GM18520 (cell line): ENCODE measurements at regions not wholly inside any gene's neighbourhood (a gene's known extent, or its start where the extent isn't known, plus 50 kb on each side); places are given as distances from the start of the nearest gene placed in this dataset.
"Not testable (repeated sequence)": the region's sequence is repeated elsewhere in the genome, so short reads cannot be mapped to it uniquely, and the experiment has no call there.

Experiments used
- ATAC-seq: cut with Tn5 transposase; IDR thresholded peaks from one replicate; pipeline ENCODE4 v1.9.1; 2021; ENCODE audit not compliant: unreplicated experiment

GRCh38 chr18:78789850-78790249 lies 189.8 kb upstream of the SALL3 start:
- no peak for ATAC-seq

DNA sequence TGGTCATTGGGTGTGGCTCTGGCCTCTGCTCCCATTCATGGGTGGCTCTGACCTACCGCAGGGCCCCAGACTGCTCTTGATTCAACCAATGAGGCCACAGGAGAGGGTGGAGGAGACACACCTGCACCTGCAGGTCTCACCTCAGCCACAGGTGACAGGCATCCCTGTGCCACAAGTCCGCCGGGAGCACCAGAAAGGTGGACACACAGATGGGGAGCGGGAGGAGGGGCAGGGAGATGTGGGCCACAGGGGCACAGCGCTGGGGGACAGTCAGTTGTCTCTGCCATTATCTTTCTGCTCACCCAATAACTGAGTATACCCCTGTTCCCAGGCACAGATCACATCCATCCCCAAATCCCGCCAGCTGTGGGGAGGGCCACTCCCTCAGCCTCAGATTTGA lies 189.1 kb upstream of the SALL3 start:
- no peak for ATAC-seq

DNA sequence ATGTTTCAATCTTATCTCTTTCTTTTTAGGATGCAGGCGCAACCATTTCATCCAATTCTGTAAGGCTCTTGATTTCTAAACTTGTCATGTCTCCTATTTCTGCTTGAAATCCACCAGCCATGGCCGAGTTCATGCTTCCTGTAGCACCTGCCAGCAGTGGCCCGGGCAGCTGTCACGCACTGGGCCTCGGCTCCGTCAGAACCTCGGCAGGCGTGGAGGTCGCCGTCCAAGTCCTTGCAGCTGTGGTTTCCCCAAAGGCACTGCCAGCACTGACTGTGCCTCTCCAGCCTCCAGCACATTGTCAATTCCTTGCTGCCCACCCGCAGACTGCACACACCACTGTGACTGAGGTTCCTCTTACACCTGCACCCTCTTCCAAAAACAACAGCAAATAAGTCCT lies 188.7 kb upstream of the SALL3 start:
- no peak for ATAC-seq

GRCh38 chr18:78792094-78792493 lies 187.5 kb upstream of the SALL3 start:
- no peak for ATAC-seq

- ATAC-seq, result no peak
Observed at GRCh38 chr18:78792736-78793135, 186.9 kb upstream of the SALL3 start.

GRCh38 chr18:78793313-78794070 lies 186.1 kb upstream of the SALL3 start:
- ATAC-seq, result no peak

GRCh38 chr18:78794071-78794430 lies 185.6 kb upstream of the SALL3 start:
- no peak for ATAC-seq

GRCh38 chr18:78796693-78797455 lies 182.7 kb upstream of the SALL3 start:
- ATAC-seq, result no peak

DNA sequence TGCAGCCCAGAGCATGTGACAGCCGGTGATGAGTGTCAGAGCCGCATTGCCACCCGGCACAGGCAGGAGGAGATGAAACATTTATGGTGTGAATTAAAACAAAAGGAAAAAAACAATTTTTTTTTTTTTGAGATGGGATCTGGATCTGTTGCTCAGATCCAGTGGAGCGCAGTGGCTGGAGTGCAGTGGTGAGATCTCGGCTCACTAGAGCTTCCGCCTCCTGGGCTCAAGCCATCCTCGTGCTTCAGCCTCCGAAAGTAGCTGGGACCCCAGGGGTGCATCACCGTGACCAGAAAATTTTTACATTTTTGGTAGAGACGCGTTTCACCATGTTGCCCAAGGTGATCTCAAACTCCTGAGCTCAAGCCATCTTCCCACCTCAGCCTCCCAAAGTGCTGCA lies 182.1 kb upstream of the SALL3 start:
- no peak for ATAC-seq

GRCh38 chr18:78798402-78799175 lies 181.0 kb upstream of the SALL3 start:
- no peak for ATAC-seq

DNA sequence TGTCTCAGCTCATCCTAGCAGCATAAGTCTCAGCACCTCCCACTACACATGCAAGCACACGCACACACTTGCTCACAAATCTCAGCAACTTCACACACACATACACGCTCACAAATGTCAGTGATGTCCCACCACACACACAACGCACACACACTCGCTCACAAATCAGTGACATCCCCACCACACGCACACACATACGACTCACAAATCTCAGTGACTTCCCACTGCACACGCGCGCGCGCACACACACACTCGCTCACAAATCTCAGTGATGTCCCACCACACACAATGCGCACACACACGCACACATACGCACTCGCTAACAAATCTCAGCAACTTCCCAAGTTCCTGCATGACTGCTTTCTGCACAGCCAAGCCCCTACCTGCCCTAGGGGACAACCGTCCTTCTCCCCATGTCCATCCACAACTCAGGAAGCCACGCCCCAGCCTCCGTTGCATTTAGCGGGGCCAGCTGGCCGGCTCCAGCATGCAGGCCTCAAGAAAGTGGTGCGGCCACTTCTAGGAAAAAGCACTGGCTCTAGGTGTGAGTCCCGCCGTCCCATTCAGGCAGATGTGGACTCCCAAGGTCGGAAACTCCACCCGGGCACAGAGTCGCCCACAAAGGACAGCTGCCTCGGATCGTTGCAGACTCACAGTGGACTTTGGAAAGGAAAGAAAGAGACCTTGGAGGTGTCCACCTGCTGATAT lies 180.1 kb upstream of the SALL3 start:
- ATAC-seq, result no peak

GRCh38 chr18:78800102-78800851 lies 179.3 kb upstream of the SALL3 start:
- not testable (repeated sequence) for ATAC-seq

DNA sequence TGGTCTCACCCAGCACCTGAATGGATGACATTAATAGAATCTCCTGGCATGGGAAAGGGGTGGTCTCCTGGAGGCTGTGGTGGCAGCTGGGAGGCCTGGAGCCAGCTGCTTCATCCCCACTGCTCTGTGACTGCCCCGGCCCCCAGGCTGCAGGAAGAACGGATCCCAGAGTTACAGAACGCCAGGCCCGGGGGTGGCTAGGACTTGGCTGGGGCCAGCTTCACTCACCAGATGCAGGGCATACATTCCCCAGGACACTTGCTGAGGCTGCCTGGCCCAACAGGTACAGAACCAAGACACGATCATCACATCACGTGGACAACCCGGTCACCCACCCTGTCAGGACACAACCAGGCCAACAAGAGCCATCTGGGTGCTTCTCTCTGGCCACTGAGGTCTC lies 178.6 kb upstream of the SALL3 start:
- no peak for ATAC-seq

DNA sequence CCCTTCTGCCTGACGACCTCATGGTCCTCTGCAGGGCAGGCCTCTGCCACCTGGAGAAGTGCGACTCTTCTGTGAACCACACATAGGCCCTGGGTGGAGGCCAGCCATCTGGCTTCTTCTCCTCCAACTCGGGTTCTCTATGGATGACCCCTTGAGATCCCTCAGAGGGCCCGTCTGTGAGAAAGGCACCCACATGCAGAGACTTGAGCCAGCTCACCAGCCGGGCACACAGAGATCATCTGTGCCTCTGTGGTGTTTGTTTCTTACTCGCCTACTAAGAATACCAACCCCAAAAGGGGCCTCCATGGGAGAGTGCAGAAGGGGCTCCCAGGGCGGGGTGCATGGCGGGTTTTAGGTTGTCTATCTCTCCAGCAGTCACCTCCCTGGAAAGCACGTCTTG lies 176.5 kb upstream of the SALL3 start:
- ATAC-seq, result no peak

DNA sequence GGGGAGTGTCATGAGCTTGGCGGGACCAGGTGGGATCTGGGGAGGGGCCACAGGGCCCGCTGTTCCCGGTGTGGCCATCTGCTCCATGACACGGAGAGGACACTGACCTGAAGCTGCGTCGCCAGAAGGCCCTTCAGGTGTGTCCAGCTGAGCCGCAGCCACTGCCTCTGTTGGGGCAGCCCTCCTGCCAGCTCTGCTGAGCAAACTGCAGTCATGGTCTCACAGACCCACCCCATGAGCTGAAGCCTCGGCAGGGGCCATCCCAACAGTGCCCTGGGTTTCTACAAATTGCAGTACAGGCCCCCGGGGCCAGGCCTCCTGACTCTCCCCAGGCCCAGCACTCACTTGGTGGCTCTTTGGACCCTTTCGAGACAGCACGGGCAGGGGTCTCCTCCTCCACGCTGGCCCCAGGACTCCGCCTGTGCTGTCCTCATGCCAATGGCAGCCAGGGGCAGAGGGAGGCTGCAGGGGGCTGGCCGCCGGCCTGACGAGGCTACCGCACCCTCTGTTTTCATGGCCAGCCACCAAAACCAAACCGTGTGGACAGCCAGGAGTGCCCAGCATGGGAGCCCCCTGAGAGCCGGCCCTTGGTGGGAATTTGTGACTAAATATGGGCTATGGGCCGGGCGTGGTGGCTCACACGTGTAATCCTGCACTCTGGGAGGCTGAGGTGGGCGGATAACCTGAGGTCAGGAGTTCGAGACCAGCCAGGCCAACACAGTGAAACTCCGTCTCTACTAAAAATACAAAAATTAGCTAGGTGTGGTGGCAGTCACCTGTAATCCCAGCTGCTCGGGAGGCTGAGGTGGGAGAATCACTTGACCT lies 175.2 kb upstream of the SALL3 start:
- ATAC-seq, result no peak

DNA sequence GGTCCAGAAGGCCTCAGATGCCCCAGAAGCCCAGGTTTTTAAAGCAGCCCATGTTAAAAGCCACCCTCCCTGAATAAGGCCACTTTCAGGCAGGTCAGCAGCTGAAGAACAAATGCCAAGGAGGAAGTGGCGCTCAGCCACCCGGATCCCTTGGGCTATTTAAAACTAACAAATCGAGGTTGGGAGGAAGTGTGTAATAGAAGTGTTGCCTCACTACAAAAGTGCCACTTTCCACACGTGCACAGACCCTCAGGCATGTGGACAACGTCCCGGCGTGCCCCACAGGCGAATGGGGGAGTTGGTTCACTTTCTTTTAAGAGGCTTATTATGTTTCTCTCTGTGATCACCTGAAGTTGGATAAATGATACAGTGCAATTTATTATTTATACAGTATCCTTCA lies 173.8 kb upstream of the SALL3 start:
- ATAC-seq, result no peak

GRCh38 chr18:78807668-78808067 lies 171.9 kb upstream of the SALL3 start:
- ATAC-seq, result no peak

GRCh38 chr18:78809845-78810244 lies 169.8 kb upstream of the SALL3 start:
- no peak for ATAC-seq

DNA sequence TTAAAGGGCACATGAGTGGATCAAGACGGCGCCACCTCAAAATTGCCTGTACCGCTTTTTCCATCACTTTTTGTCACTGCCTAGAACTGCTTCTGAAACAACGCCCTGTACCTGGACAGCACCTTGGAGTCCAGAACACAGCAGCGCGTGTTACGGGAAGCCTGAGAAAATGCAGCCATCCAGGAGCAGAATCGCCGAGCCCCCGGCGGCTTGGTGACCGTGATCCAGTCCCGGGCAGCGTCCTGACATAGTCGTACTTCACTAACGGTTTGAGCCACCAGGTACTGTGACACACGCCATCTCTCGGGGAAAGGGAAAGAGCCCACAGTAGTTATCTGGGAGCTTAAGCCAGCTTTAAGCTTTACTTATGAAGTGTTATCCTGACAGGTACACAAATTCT lies 168.9 kb upstream of the SALL3 start:
- ATAC-seq, result no peak

DNA sequence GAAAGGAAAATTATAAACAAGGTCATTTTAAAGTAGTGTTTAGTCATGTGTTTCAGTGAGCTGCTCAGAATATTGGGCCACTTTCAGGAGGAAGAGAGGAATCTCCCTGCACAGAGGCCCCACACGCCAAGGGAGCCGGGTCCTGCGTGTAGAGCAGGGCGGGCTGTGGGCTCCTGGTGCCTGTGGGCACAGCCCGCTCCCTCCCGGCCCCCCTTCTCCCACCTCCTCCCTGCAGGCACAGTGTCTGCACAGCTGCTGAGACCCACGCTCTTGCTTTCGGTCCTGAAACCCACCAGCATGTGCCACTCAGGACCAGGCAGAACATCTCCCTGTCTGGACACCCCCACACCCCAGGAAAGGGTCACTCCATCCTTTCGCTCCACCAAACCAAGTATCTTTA lies 167.6 kb upstream of the SALL3 start:
- ATAC-seq, result no peak
